ENCODE measurements at regions not wholly inside any gene's neighbourhood (a gene's known extent, or its start where the extent isn't known, plus 50 kb on each side); places are given as distances from the start of the nearest gene placed in this dataset.
A peak's percentile ranks its signal among the peaks of the same experiment; 100 is the strongest.

DNA sequence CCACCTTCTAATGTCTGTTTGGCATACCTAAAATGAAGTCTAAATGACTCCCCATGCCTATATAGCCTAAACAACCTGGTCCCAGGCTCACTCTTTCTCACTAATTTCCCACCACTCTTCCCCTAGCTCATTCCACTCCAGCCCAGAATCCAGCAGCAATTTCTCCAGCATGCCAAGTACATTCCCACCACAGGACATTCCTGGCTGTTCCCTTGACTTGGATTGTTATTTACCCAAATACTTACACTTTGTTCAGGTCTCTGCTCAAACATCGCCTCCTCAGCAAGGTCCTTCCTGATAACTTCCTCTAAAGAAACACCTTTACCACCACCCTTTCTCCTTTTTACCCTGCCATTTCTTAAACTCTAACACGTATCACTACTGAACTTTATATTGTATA, 743.4 kb downstream of the RPS29 start:
- peaks cover 6% of the 10 kb centered on the region for H3K27me3 ChIP-seq (ENCODE audit: insufficient read depth, poor library complexity, severe bottlenecking)
- ATAC-seq (ENCODE audit: low read depth): no peak
- no peaks in the 10 kb centered on the region for H3K36me3 ChIP-seq (ENCODE audit: low read depth)
- H3K4me3 ChIP-seq (ENCODE audit: severe bottlenecking): no peak overlapping the region
- H3K9me3 ChIP-seq (ENCODE audit: severe bottlenecking): no peaks in the 10 kb centered on the region
- no peak overlapping the region for H3K27ac ChIP-seq (ENCODE audit: poor library complexity, severe bottlenecking)
- no peaks in the 10 kb centered on the region for H3K4me1 ChIP-seq (ENCODE audit: insufficient read depth, poor library complexity, severe bottlenecking)
- DNase-seq (ENCODE audit: low spot score): no peak
- TF ChIP-seq, protein P1, sequence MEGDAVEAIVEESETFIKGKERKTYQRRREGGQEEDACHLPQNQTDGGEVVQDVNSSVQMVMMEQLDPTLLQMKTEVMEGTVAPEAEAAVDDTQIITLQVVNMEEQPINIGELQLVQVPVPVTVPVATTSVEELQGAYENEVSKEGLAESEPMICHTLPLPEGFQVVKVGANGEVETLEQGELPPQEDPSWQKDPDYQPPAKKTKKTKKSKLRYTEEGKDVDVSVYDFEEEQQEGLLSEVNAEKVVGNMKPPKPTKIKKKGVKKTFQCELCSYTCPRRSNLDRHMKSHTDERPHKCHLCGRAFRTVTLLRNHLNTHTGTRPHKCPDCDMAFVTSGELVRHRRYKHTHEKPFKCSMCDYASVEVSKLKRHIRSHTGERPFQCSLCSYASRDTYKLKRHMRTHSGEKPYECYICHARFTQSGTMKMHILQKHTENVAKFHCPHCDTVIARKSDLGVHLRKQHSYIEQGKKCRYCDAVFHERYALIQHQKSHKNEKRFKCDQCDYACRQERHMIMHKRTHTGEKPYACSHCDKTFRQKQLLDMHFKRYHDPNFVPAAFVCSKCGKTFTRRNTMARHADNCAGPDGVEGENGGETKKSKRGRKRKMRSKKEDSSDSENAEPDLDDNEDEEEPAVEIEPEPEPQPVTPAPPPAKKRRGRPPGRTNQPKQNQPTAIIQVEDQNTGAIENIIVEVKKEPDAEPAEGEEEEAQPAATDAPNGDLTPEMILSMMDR (IDR thresholded peaks at IDR 0.05; ENCODE audit: poor library complexity, severe bottlenecking): no peak

GRCh38 chr14:48826058-48826457, 760.1 kb downstream of the RPS29 start:
- H3K27me3 ChIP-seq (ENCODE audit: insufficient read depth, poor library complexity, severe bottlenecking): peaks cover 8% of the 10 kb centered on the region
- no peaks in the 10 kb centered on the region for H3K4me1 ChIP-seq (ENCODE audit: insufficient read depth, poor library complexity, severe bottlenecking)
- H3K36me3 ChIP-seq (ENCODE audit: low read depth): no peaks in the 10 kb centered on the region
- ATAC-seq (ENCODE audit: low read depth): no peak
- no peak overlapping the region for H3K4me3 ChIP-seq (ENCODE audit: severe bottlenecking)
- TF ChIP-seq, protein P1 (IDR thresholded peaks at IDR 0.05; ENCODE audit: poor library complexity, severe bottlenecking): no peak
- no peaks in the 10 kb centered on the region for H3K9me3 ChIP-seq (ENCODE audit: severe bottlenecking)
- H3K27ac ChIP-seq (ENCODE audit: poor library complexity, severe bottlenecking): no peak overlapping the region
- DNase-seq (ENCODE audit: low spot score): no peak

GRCh38 chr14:48814562-48814961, 771.6 kb downstream of the RPS29 start:
- DNase-seq (ENCODE audit: low spot score) (no peak), ATAC-seq (ENCODE audit: low read depth) (no peak)
- no peak overlapping the region for H3K27ac ChIP-seq (ENCODE audit: poor library complexity, severe bottlenecking)
- no peaks in the 10 kb centered on the region for H3K4me1 ChIP-seq (ENCODE audit: insufficient read depth, poor library complexity, severe bottlenecking)
- TF ChIP-seq, protein P1 (IDR thresholded peaks at IDR 0.05; ENCODE audit: poor library complexity, severe bottlenecking): no peak
- H3K27me3 ChIP-seq (ENCODE audit: insufficient read depth, poor library complexity, severe bottlenecking): peaks cover 31% of the 10 kb centered on the region
- H3K4me3 ChIP-seq (ENCODE audit: severe bottlenecking): no peak overlapping the region
- H3K9me3 ChIP-seq (ENCODE audit: severe bottlenecking): no peaks in the 10 kb centered on the region
- H3K36me3 ChIP-seq (ENCODE audit: low read depth): no peaks in the 10 kb centered on the region

- H3K27me3 ChIP-seq (ENCODE audit: insufficient read depth, poor library complexity, severe bottlenecking): peaks cover 46% of the 10 kb centered on the region
- no peak overlapping the region for H3K27ac ChIP-seq (ENCODE audit: poor library complexity, severe bottlenecking)
- no peak overlapping the region for H3K4me3 ChIP-seq (ENCODE audit: severe bottlenecking)
- no peaks in the 10 kb centered on the region for H3K4me1 ChIP-seq (ENCODE audit: insufficient read depth, poor library complexity, severe bottlenecking)
- TF ChIP-seq, protein P1 (IDR thresholded peaks at IDR 0.05; ENCODE audit: poor library complexity, severe bottlenecking): no peak
- DNase-seq (ENCODE audit: low spot score) (no peak), ATAC-seq (ENCODE audit: low read depth) (0 out of 3 replicates have a peak, but pooled peaks have one; percentile 38)
- no peaks in the 10 kb centered on the region for H3K9me3 ChIP-seq (ENCODE audit: severe bottlenecking)
- H3K36me3 ChIP-seq (ENCODE audit: low read depth): no peaks in the 10 kb centered on the region
These were observed 780.9 kb downstream of the RPS29 start for GRCh38 chr14:48805315-48805714.

- H3K9me3 ChIP-seq (ENCODE audit: severe bottlenecking): no peaks in the 10 kb centered on the region
- H3K27me3 ChIP-seq (ENCODE audit: insufficient read depth, poor library complexity, severe bottlenecking): peaks cover 17% of the 10 kb centered on the region
- TF ChIP-seq, protein P1 (IDR thresholded peaks at IDR 0.05; ENCODE audit: poor library complexity, severe bottlenecking): no peak
- H3K4me3 ChIP-seq (ENCODE audit: severe bottlenecking): no peak overlapping the region
- H3K36me3 ChIP-seq (ENCODE audit: low read depth): no peaks in the 10 kb centered on the region
- DNase-seq (ENCODE audit: low spot score) (no peak), ATAC-seq (ENCODE audit: low read depth) (no peak)
- H3K4me1 ChIP-seq (ENCODE audit: insufficient read depth, poor library complexity, severe bottlenecking): no peaks in the 10 kb centered on the region
- no peak overlapping the region for H3K27ac ChIP-seq (ENCODE audit: poor library complexity, severe bottlenecking)
These were observed 793.7 kb downstream of the RPS29 start for GRCh38 chr14:48792376-48793024.

All from RWPE2 (cell line).